ENCODE measurements at regions not wholly inside any gene's neighbourhood (a gene's known extent, or its start where the extent isn't known, plus 50 kb on each side); places are given as distances from the start of the nearest gene placed in this dataset.

DNA sequence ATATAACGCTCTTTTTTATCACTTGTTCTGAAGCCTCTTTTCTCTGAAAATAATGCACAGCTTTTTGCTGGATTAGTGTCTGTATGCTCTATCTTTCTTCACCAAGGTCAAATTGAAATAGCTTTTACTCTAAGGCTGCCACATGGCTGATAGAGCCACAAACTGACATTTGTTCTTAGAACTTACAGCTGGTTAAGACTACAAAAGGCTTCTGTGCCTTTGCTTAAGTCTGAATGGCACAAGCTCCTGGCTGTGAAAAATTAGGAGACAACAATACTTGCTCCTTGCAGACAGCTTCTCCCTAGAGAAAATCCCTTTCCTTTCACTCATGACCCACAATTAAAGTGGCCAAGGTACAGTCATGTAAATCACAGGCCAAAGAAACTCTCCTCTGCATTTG lies 515.3 kb downstream of the DSC3 start:
- no peak for TF ChIP-seq POLR2A (IDR thresholded peaks at IDR 0.05)
- no peak for TF ChIP-seq POLR2AphosphoS5 (IDR thresholded peaks at IDR 0.05)
- TF ChIP-seq CTCF (IDR thresholded peaks at IDR 0.05): no peak
- no peak for TF ChIP-seq EP300 (IDR thresholded peaks at IDR 0.05)
- no peaks in the 10 kb centered on the region for H3K9me3 ChIP-seq
- H3K36me3 ChIP-seq: no peaks in the 10 kb centered on the region
- no peak for DNase-seq (ENCODE audit: low spot score in 2 of 2)
- H3K27me3 ChIP-seq: no peaks in the 10 kb centered on the region
- H3K27ac ChIP-seq: no peak overlapping the region
- H3K4me3 ChIP-seq: no peak overlapping the region
- WGBS: 84% methylated on average over 1 of the region's 1 CpG
- no peaks in the 10 kb centered on the region for H3K4me1 ChIP-seq

DNA sequence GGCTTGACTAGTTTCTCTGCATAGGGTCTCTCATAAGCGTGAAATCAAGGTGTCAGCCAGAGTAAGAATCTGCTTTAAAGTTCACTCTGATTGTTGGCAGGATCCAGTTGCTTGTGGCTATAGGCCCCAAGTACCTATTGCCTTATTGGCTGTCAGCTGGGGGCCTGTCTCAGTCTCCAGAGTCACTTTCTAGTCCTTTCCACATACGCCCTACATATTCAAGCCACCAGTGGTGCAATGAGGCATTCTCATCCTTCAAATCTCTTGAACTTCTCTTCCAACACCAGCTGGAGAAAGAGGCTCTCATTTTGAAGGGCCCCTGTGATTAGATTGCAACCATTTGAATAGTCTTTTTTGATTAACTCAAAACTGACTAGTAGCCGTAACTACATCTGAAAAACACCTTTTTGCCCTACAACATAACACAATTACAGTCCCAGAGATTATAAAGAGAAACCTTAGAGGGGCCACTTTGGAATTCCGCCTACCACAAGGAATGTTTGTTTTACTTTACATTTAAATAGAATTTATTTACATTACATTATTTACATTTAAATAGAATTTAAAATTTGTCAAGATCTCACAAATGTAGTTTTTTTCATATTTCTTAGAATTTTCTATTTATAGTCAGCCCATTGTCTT lies 520.1 kb downstream of the DSC3 start:
- Histone ChIP-seq H3K9me3 (no peaks in the 10 kb centered on the region), H3K4me3 (no peak overlapping the region), H3K27ac (no peak overlapping the region), H3K4me1 (no peaks in the 10 kb centered on the region), H3K27me3 (no peaks in the 10 kb centered on the region), H3K36me3 (no peaks in the 10 kb centered on the region)
- TF ChIP-seq POLR2AphosphoS5 (IDR thresholded peaks at IDR 0.05) (no peak), EP300 (IDR thresholded peaks at IDR 0.05) (no peak), POLR2A (IDR thresholded peaks at IDR 0.05) (no peak), CTCF (IDR thresholded peaks at IDR 0.05) (no peak)
- WGBS: 85% methylated on average over 4 of the region's 4 CpGs
- DNase-seq (ENCODE audit: low spot score in 2 of 2): no peak

- no peaks in the 10 kb centered on the region for H3K36me3 ChIP-seq
- no CpG with 5 or more reads among the region's 2 CpGs for WGBS
- H3K27me3 ChIP-seq: no peaks in the 10 kb centered on the region
- no peaks in the 10 kb centered on the region for H3K9me3 ChIP-seq
- TF ChIP-seq CTCF (IDR thresholded peaks at IDR 0.05) (no peak), POLR2AphosphoS5 (IDR thresholded peaks at IDR 0.05) (no peak), EP300 (IDR thresholded peaks at IDR 0.05) (no peak), POLR2A (IDR thresholded peaks at IDR 0.05) (no peak)
- no peak for DNase-seq (ENCODE audit: low spot score in 2 of 2)
- no peaks in the 10 kb centered on the region for H3K4me1 ChIP-seq
- H3K27ac ChIP-seq: no peak overlapping the region
- no peak overlapping the region for H3K4me3 ChIP-seq
Observed at GRCh38 chr18:30514059-30514458, 528.5 kb downstream of the DSC3 start.

- no peak for TF ChIP-seq EP300 (IDR thresholded peaks at IDR 0.05)
- TF ChIP-seq POLR2AphosphoS5 (IDR thresholded peaks at IDR 0.05): no peak
- no peak for TF ChIP-seq CTCF (IDR thresholded peaks at IDR 0.05)
- TF ChIP-seq POLR2A (IDR thresholded peaks at IDR 0.05): no peak
- 43% methylated on average over 2 of the region's 4 CpGs for WGBS
- no peaks in the 10 kb centered on the region for H3K36me3 ChIP-seq
Observed at GRCh38 chr18:30512872-30513271, 529.7 kb downstream of the DSC3 start.

GRCh38 chr18:30510882-30511281 lies 531.7 kb downstream of the DSC3 start:
- WGBS: 73% methylated on average over 2 of the region's 2 CpGs
- TF ChIP-seq EP300 (IDR thresholded peaks at IDR 0.05): no peak
- no peak for TF ChIP-seq POLR2A (IDR thresholded peaks at IDR 0.05)
- no peak for TF ChIP-seq CTCF (IDR thresholded peaks at IDR 0.05)
- TF ChIP-seq POLR2AphosphoS5 (IDR thresholded peaks at IDR 0.05): no peak
- H3K36me3 ChIP-seq: no peaks in the 10 kb centered on the region
- H3K4me1 ChIP-seq: no peaks in the 10 kb centered on the region
- no peak for DNase-seq (ENCODE audit: low spot score in 2 of 2)
- H3K27me3 ChIP-seq: no peaks in the 10 kb centered on the region
- no peaks in the 10 kb centered on the region for H3K9me3 ChIP-seq
- H3K4me3 ChIP-seq: no peak overlapping the region
- H3K27ac ChIP-seq: no peak overlapping the region

More at GRCh38 chr18:30512872-30513271, 529.7 kb downstream of the DSC3 start:
- Histone ChIP-seq H3K27ac (no peak overlapping the region), H3K9me3 (no peaks in the 10 kb centered on the region), H3K4me3 (no peak overlapping the region), H3K4me1 (no peaks in the 10 kb centered on the region), H3K27me3 (no peaks in the 10 kb centered on the region)
- no peak for DNase-seq (ENCODE audit: low spot score in 2 of 2)
